ENCODE measurements at regions not wholly inside any gene's neighbourhood (a gene's known extent, or its start where the extent isn't known, plus 50 kb on each side); places are given as distances from the start of the nearest gene placed in this dataset.
"Not testable (repeated sequence)": the region's sequence is repeated elsewhere in the genome, so short reads cannot be mapped to it uniquely, and the experiment has no call there.

- FAIRE-seq (no peak), DNase-seq (ENCODE audit: low spot score) (no peak)
Observed at GRCh38 chr14:62497708-62498107, 547.5 kb downstream of the KCNH5 start.

GRCh38 chr14:62501021-62501750 lies 544.1 kb downstream of the KCNH5 start:
- no peak for FAIRE-seq
- DNase-seq (ENCODE audit: low spot score): no peak

GRCh38 chr14:62505045-62505444 lies 540.2 kb downstream of the KCNH5 start:
- no peak for DNase-seq (ENCODE audit: low spot score)
- FAIRE-seq: no peak

- FAIRE-seq; DNase-seq (ENCODE audit: low spot score): not testable (repeated sequence)
Observed at GRCh38 chr14:62521309-62521708, 523.9 kb downstream of the KCNH5 start.

- no peak for FAIRE-seq
- DNase-seq (ENCODE audit: low spot score): no peak
Observed at GRCh38 chr14:62528296-62528695, 517.0 kb downstream of the KCNH5 start.

GRCh38 chr14:62532181-62532580 lies 513.1 kb downstream of the KCNH5 start:
- FAIRE-seq: peak; percentile 95

GRCh38 chr14:62546862-62547474 lies 498.3 kb downstream of the KCNH5 start:
- no peak for DNase-seq (ENCODE audit: low spot score)
- peak; percentile 61 for FAIRE-seq

More at GRCh38 chr14:62532181-62532580, 513.1 kb downstream of the KCNH5 start:
- peak; percentile 72 for DNase-seq (ENCODE audit: low spot score)

- FAIRE-seq (no peak), DNase-seq (ENCODE audit: low spot score) (no peak)
Observed at GRCh38 chr14:62557416-62557815, 487.8 kb downstream of the KCNH5 start.

GRCh38 chr14:62558451-62558850 lies 486.8 kb downstream of the KCNH5 start:
- FAIRE-seq (no peak), DNase-seq (ENCODE audit: low spot score) (no peak)

- DNase-seq (ENCODE audit: low spot score) (no peak), FAIRE-seq (peak; percentile 69)
Observed at GRCh38 chr14:62585247-62585646, 460.0 kb downstream of the KCNH5 start.

- DNase-seq (ENCODE audit: low spot score) (peak; percentile 23), FAIRE-seq (peak; percentile 58)
Observed at GRCh38 chr14:62592877-62593276, 452.4 kb downstream of the KCNH5 start.

- FAIRE-seq (no peak), DNase-seq (ENCODE audit: low spot score) (no peak)
Observed at GRCh38 chr14:62597143-62597542, 448.1 kb downstream of the KCNH5 start.

GRCh38 chr14:62599616-62600385 lies 445.5 kb downstream of the KCNH5 start:
- DNase-seq (ENCODE audit: low spot score) (no peak), FAIRE-seq (no peak)

GRCh38 chr14:62602712-62603111 lies 442.5 kb downstream of the KCNH5 start:
- no peak for DNase-seq (ENCODE audit: low spot score)
- FAIRE-seq: no peak

- DNase-seq (ENCODE audit: low spot score) (no peak), FAIRE-seq (no peak)
Observed at GRCh38 chr14:62604524-62604923, 440.7 kb downstream of the KCNH5 start.

GRCh38 chr14:62614122-62614521 lies 431.1 kb downstream of the KCNH5 start:
- no peak for DNase-seq (ENCODE audit: low spot score)

GRCh38 chr14:62616668-62617067 lies 428.6 kb downstream of the KCNH5 start:
- DNase-seq (ENCODE audit: low spot score) (no peak), FAIRE-seq (no peak)

More at GRCh38 chr14:62614122-62614521, 431.1 kb downstream of the KCNH5 start:
- no peak for FAIRE-seq

GRCh38 chr14:62626416-62626815 lies 418.8 kb downstream of the KCNH5 start:
- FAIRE-seq (no peak), DNase-seq (ENCODE audit: low spot score) (no peak)

GRCh38 chr14:62629176-62629725 lies 416.0 kb downstream of the KCNH5 start:
- FAIRE-seq (no peak), DNase-seq (ENCODE audit: low spot score) (no peak)

- FAIRE-seq: no peak
Observed at GRCh38 chr14:62631176-62631575, 414.1 kb downstream of the KCNH5 start.

GRCh38 chr14:62632771-62633170 lies 412.5 kb downstream of the KCNH5 start:
- no peak for DNase-seq (ENCODE audit: low spot score)
- no peak for FAIRE-seq

More at GRCh38 chr14:62631176-62631575, 414.1 kb downstream of the KCNH5 start:
- DNase-seq (ENCODE audit: low spot score): no peak

GRCh38 chr14:62645649-62646048 lies 399.6 kb downstream of the KCNH5 start:
- FAIRE-seq: no peak

More at GRCh38 chr14:62645649-62646048, 399.6 kb downstream of the KCNH5 start:
- no peak for DNase-seq (ENCODE audit: low spot score)
